AG04450 (cell line): ENCODE measurements at regions not wholly inside any gene's neighbourhood (a gene's known extent, or its start where the extent isn't known, plus 50 kb on each side); places are given as distances from the start of the nearest gene placed in this dataset.

ENCODE experiments used
- CTCF ChIA-PET: fragments of 300-600, 350-600 bp; formaldehyde crosslinking; extraction: SDS; loops from one replicate; lab custom pipeline; 2022; ENCODE audit warnings: antibody characterized with exemption, inconsistent platforms; lab: Charles Lee
- POLR2A ChIA-PET: fragments of 350-600 bp; formaldehyde crosslinking; extraction: SDS; loops from one replicate; lab custom pipeline; 2021; ENCODE audit warnings: antibody characterized with exemption, inconsistent platforms; lab: Yijun Ruan, JAX
- DNase-seq: peaks from one replicate; pipeline ENCODE4 v3.0.0-alpha.2; 2011; ENCODE audit warnings: low read depth, low spot score
- H3K27ac ChIP-seq: one replicate; pipeline ENCODE4 v1.5.1; 2012; ENCODE audit warnings: low read depth, low read length, control low read depth
- H3K27me3 ChIP-seq: one replicate; pipeline ENCODE4 v1.6.0; 2012; ENCODE audit warnings: low read length; ENCODE audit not compliant: control insufficient read depth, insufficient read depth
- H3K4me3 ChIP-seq: 2 replicates; pipeline ENCODE4 v1.5.1; 2011; ENCODE audit warnings: mild to moderate bottlenecking, low read depth, low read length, control low read depth
- H3K9me3 ChIP-seq: 2 replicates; pipeline ENCODE4 v1.5.1; 2012; ENCODE audit warnings: low read length; ENCODE audit not compliant: control insufficient read depth, insufficient read depth
- CTCF ChIP-seq: IDR thresholded peaks from 2 replicates; pipeline ENCODE4 v1.5.1; 2011; ENCODE audit warnings: low read depth, low read length, control low read depth, inconsistent platforms

- Histone ChIP-seq H3K27ac (no peak overlapping the region), H3K9me3 (peaks cover 3% of the 10 kb centered on the region), H3K27me3 (no peaks in the 10 kb centered on the region), H3K4me3 (no peak overlapping the region)
- no peak for DNase-seq
- no peak for TF ChIP-seq CTCF
- POLR2A ChIA-PET: no interaction called here
- CTCF ChIA-PET: interaction anchor here (2.1 kb wide), 1 partner anchor 18 kb away, joined by 7 read pairs; no protein-coding TSS in a partner anchor
Measured at GRCh38 chr4:184282251-184282713, 64.6 kb upstream of the ENPP6 start.

GRCh38 chr4:184281231-184282139 lies 63.8 kb upstream of the ENPP6 start:
- ChIA-PET CTCF (interaction anchor here (1.5 to 2.1 kb wide), 1 partner anchor 17 kb away, joined by 6 to 7 read pairs; no protein-coding TSS in a partner anchor), POLR2A (no interaction called here)
- no peak for TF ChIP-seq CTCF
- Histone ChIP-seq H3K9me3 (peaks cover 8% of the 10 kb centered on the region), H3K27ac (no peak overlapping the region), H3K4me3 (no peak overlapping the region), H3K27me3 (no peaks in the 10 kb centered on the region)
- no peak for DNase-seq

DNA sequence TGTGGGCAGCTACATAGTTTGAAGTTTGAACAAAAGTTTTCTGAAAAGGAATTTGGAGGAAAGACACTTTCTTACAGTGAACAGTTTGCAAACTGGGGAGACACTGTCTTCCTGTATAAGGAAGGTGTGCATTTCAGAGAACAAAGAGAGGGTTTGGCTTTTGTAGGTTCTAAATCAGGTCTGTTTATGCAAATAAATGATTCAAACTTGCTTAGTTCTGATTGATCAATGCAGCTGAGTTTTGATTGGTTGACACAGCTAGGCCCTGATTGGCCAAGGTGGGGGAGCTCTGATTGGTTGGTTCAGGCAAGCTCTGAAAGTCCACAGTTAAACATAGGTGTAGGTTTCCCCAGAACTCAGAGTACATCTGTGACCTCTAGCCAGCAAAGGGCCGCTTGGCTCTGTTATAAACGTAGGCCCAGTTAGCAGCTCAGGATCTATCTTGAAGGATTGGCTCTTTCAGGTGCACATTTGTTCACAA lies 63.0 kb upstream of the ENPP6 start:
- no peaks in the 10 kb centered on the region for H3K27me3 ChIP-seq
- CTCF ChIA-PET: interaction anchor here (1.5 kb wide), 1 partner anchor 16 kb away, joined by 6 read pairs; no protein-coding TSS in a partner anchor
- POLR2A ChIA-PET: no interaction called here
- DNase-seq: no peak
- H3K27ac ChIP-seq: no peak overlapping the region
- TF ChIP-seq CTCF: no peak
- H3K9me3 ChIP-seq: peaks cover 10% of the 10 kb centered on the region
- no peak overlapping the region for H3K4me3 ChIP-seq

GRCh38 chr4:184280137-184280536 lies 62.5 kb upstream of the ENPP6 start:
- ChIA-PET CTCF (interaction anchor here (1.5 kb wide), 1 partner anchor 16 kb away, joined by 6 read pairs; no protein-coding TSS in a partner anchor), POLR2A (no interaction called here)
- H3K27me3 ChIP-seq: no peaks in the 10 kb centered on the region

More at GRCh38 chr4:184280137-184280536, 62.5 kb upstream of the ENPP6 start:
- DNase-seq: no peak
- no peak for TF ChIP-seq CTCF
- no peak overlapping the region for H3K4me3 ChIP-seq
- peaks cover 10% of the 10 kb centered on the region for H3K9me3 ChIP-seq
- no peak overlapping the region for H3K27ac ChIP-seq
